NCI-H1436 (cell line): ENCODE measurements at regions not wholly inside any gene's neighbourhood (a gene's known extent, or its start where the extent isn't known, plus 50 kb on each side); places are given as distances from the start of the nearest gene placed in this dataset.

Experiments
- DNase-seq: peaks from one replicate; lab custom pipeline; 2025; lab: John Stamatoyannopoulos, UW

- peak; percentile 93 for DNase-seq
Measured at GRCh38 chr14:106850913-106851825, 1324.8 kb downstream of the TMEM121 start.

DNA sequence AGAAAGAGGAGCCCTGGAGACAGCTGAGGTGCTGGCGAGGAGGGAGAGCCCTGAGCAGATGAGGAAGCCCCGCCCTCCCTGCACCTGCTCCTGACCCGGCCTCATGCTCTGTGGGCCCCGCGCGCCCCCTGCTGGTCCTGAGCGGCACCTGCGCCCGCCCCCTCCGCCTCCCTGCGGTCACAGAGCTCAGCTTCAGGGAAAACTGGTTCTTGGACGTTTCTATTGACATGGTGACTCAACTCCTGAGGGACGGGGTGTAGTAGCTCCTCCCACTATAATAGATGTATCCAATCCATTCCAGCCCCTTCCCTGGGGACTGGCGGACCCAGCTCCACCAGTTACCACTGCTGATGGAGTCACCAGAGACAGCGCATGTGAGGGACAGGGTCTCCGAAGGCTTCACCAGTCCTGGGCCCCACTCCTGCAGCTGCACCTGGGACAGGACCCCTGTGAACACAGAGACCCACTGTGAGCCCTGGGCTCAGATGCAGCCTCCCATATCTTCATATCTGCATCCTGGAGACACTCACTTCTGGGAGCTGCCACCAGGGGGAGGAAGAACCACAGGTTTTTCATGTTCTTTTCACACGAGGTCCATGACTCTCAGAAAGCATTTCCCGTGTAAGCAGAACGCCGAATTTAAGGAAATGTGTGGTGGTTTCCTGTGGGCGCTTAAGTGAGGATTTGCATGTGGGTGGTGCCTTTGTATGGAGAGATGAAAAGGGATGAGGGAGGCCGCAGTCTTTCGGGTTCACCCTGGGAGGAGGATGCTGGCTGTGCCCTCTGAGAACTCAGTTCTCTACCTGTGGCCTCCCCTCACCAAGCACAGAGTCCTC, 1346.4 kb downstream of the TMEM121 start:
- DNase-seq, result peak; percentile 96

DNA sequence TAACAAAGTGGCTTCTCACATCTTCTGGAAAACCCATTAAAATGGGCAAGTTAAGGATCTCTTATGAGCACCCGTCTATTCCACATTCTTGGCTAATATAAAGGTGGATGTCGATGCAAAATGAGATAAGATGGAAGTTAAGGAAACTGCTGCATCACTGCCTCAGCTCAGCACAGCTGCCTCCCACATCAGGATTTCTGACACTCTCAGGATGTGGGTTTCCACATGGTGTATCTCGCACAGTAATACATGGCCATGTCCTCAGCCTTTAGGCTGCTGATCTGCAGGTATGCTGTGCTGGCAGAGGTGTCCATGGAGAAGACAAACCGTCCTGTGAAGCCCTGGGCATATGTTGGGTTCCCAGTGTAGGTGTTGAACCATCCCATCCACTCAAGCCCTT, 1348.0 kb downstream of the TMEM121 start:
- no peak for DNase-seq

- peak; percentile 53 for DNase-seq
Measured at GRCh38 chr14:106875503-106875902, 1349.1 kb downstream of the TMEM121 start.

GRCh38 chr14:106876711-106877110, 1350.3 kb downstream of the TMEM121 start:
- DNase-seq, result no peak

DNA sequence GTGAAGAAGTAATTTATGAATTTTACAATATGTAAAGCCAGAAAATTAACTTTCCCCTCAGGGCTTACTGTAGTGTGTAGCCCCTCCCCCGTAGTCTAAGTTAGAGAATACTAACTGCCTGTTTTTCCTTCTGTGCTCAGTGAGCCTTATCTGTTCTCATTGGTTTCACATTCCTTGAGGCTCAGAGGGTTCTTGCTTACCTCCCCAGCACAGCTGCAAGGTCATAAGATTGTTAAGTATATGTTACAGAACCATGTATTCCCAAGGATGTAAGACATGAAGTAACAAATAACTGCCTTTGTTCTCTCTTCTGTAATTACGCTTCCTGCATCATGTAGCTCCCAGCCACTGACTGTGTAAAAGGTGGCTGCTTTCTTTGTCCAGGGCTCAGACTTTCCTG, 1351.1 kb downstream of the TMEM121 start:
- peak; percentile 30 for DNase-seq

- DNase-seq, result peak; percentile 71
Measured at GRCh38 chr14:106879241-106879640, 1352.9 kb downstream of the TMEM121 start.

DNA sequence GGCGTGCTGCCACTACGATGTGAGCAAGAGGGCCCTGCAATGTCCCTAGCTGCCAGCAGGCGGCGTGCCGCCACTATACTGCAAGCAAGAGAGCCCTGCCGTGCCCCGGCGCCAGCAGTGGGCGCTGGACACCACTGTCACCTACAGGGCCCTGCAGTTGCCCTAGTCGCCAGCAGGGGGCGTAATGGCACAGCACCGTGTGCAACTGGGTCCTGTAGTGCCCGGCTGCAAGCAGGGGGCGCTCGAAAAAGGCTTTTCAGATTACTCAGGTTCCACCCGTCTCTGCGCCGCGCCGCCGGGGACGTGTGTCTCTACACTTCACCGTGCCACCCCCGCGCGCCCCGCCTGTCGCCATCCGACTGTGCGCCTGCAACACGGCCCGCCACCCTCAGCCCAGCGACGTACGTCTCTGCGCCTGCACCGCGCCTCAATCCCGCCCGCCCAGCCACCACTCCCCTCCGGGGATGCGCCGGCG, 1356.9 kb downstream of the TMEM121 start:
- DNase-seq, result no peak
